Lower lobe of right lung (tissue), 2 donors: ENCODE measurements at regions not wholly inside any gene's neighbourhood (a gene's known extent, or its start where the extent isn't known, plus 50 kb on each side); places are given as distances from the start of the nearest gene placed in this dataset.
"Not testable (repeated sequence)": the region's sequence is repeated elsewhere in the genome, so short reads cannot be mapped to it uniquely, and the experiment has no call there.

ENCODE experiments used
- ATAC-seq, 2 donors: fragments of 200-7000 bp; cut with Tn5 transposase; one replicate each; pipeline ENCODE4 v1.9.1; 2020 to 2022; ENCODE audit warnings: mild to moderate bottlenecking in 2 of 2, moderate library complexity in 2 of 2
- DNase-seq: peaks from one replicate; pipeline ENCODE4 v3.0.0-alpha.2; 2020
- H3K27ac ChIP-seq: fragments of 200-600 bp; one replicate; pipeline ENCODE4 v1.8.0; 2022
- H3K27me3 ChIP-seq: fragments of 200-600 bp; one replicate; pipeline ENCODE4 v1.8.0; 2022; ENCODE audit warnings: low read depth
- H3K36me3 ChIP-seq: fragments of 200-600 bp; one replicate; pipeline ENCODE4 v1.8.0; 2022; ENCODE audit warnings: mild to moderate bottlenecking
- H3K4me1 ChIP-seq: fragments of 200-600 bp; one replicate; pipeline ENCODE4 v1.8.0; 2022
- H3K4me3 ChIP-seq: fragments of 200-600 bp; one replicate; pipeline ENCODE4 v1.8.0; 2022; ENCODE audit warnings: mild to moderate bottlenecking
- H3K9me3 ChIP-seq: fragments of 200-600 bp; one replicate; pipeline ENCODE4 v1.8.0; 2022
- intact Hi-C: fragments of 100-400 bp; cut with DNase I; formaldehyde crosslinking; loops from one replicate; pipeline ENCODE4 v1.11.0; 2022
- TF ChIP-seq, protein P1 (sequence below): fragments of 200-600 bp; IDR thresholded peaks from one replicate; pipeline ENCODE4 v1.8.0; 2022; ENCODE audit warnings: antibody characterized with exemption, mild to moderate bottlenecking
- donor health status: DM: no; HTN: yes; CAD: no; lungs with severe emphysema.

- TF ChIP-seq, protein P1, sequence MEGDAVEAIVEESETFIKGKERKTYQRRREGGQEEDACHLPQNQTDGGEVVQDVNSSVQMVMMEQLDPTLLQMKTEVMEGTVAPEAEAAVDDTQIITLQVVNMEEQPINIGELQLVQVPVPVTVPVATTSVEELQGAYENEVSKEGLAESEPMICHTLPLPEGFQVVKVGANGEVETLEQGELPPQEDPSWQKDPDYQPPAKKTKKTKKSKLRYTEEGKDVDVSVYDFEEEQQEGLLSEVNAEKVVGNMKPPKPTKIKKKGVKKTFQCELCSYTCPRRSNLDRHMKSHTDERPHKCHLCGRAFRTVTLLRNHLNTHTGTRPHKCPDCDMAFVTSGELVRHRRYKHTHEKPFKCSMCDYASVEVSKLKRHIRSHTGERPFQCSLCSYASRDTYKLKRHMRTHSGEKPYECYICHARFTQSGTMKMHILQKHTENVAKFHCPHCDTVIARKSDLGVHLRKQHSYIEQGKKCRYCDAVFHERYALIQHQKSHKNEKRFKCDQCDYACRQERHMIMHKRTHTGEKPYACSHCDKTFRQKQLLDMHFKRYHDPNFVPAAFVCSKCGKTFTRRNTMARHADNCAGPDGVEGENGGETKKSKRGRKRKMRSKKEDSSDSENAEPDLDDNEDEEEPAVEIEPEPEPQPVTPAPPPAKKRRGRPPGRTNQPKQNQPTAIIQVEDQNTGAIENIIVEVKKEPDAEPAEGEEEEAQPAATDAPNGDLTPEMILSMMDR = no peak
- Histone ChIP-seq H3K9me3 (no peaks in the 10 kb centered on the region), H3K36me3 (no peaks in the 10 kb centered on the region), H3K27me3 (no peaks in the 10 kb centered on the region), H3K27ac (no peak overlapping the region), H3K4me1 (no peaks in the 10 kb centered on the region), H3K4me3 (no peak overlapping the region)
- intact Hi-C loops = no loop called here
- DNase-seq (no peak), ATAC-seq (no peak)
These were observed 142.8 kb upstream of the CALCR start for GRCh38 chr7:93717217-93717900.

DNA sequence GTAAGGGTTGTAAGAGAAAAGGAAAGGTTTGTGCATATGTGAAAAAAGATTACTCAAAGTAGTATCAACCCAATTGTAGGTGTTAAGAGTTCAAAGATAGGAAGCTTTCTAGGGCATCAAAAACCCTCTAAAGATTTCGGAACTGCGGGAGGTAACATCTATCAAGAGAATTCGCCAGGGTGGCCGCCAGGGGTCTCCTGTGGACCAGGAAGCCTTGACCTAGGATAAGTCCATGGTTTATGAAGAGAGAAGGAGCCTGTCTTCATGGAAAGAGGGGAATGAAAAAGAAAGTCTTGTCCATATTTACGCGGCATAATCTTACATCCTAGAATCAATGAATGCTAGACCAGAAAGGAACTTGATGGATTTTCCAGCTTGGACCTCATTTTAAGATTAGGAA is 140.7 kb upstream of the CALCR start:
- DNase-seq (peak; percentile 58), ATAC-seq (peak; percentile 34 to 57)
- no peaks in the 10 kb centered on the region for H3K36me3 ChIP-seq
- no peaks in the 10 kb centered on the region for H3K9me3 ChIP-seq
- no peaks in the 10 kb centered on the region for H3K27me3 ChIP-seq
- H3K4me3 ChIP-seq = no peak overlapping the region
- no peaks in the 10 kb centered on the region for H3K4me1 ChIP-seq
- H3K27ac ChIP-seq = no peak overlapping the region
- intact Hi-C loops = no loop called here
- TF ChIP-seq, protein P1 = peak; percentile 52

GRCh38 chr7:93711926-93712325 is 137.4 kb upstream of the CALCR start:
- intact Hi-C loops = no loop called here
- DNase-seq (no peak), ATAC-seq (no peak)
- TF ChIP-seq, protein P1 = no peak
- H3K36me3 ChIP-seq = no peaks in the 10 kb centered on the region
- H3K4me3 ChIP-seq = no peak overlapping the region
- no peaks in the 10 kb centered on the region for H3K27me3 ChIP-seq
- H3K4me1 ChIP-seq = no peaks in the 10 kb centered on the region
- no peak overlapping the region for H3K27ac ChIP-seq
- no peaks in the 10 kb centered on the region for H3K9me3 ChIP-seq

- H3K27ac ChIP-seq, intact Hi-C loops, DNase-seq, H3K4me1 ChIP-seq, H3K27me3 ChIP-seq, H3K9me3 ChIP-seq, H3K4me3 ChIP-seq, H3K36me3 ChIP-seq, ATAC-seq: not testable (repeated sequence)
These were observed 133.7 kb upstream of the CALCR start for GRCh38 chr7:93708255-93708654.

DNA sequence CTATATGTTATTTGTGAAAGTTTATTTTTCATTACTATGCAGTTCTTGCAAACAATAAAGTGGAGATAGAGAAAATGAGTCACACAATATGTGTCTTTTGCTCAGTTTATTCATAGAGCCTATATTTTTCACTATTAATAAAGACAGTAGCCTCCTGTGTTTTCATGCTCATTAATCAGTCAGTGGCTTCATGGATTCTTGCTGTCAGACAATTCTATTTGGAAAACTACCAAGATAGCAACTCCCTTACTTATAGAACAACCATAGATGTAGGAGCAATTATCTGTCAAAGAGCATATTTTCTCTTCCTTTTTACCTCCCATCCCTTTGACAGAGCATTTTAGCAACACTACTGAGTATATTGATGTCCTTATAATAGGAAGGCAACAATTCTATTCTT is 132.7 kb upstream of the CALCR start:
- ATAC-seq = no peak
- DNase-seq = no peak
- H3K27me3 ChIP-seq = no peaks in the 10 kb centered on the region
- H3K27ac ChIP-seq = no peak overlapping the region
- H3K4me1 ChIP-seq = no peaks in the 10 kb centered on the region
- H3K9me3 ChIP-seq = no peaks in the 10 kb centered on the region
- TF ChIP-seq, protein P1 = no peak
- H3K36me3 ChIP-seq = no peaks in the 10 kb centered on the region
- intact Hi-C loops = no loop called here
- no peak overlapping the region for H3K4me3 ChIP-seq

DNA sequence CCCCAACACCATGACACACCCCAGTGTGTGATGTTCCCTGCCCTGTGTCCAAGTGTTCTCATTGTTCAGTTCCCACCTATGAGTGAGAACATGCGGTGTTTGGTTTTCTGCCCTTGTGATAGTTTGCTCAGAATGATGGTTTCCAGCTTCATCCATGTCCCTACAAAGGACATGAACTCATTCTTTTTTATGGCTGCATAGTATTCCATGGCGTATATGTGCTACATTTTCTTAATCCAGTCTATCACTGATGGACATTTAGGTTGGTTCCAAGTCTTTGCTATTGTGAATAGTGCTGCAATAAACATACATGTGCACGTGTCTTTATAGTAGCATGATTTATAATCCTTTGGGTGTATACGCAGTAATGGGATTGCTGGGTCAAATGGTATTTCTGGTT is 131.6 kb upstream of the CALCR start:
- not testable (repeated sequence) for H3K36me3 ChIP-seq

GRCh38 chr7:93704217-93704616 is 129.7 kb upstream of the CALCR start:
- no peaks in the 10 kb centered on the region for H3K9me3 ChIP-seq
- DNase-seq (no peak), ATAC-seq (no peak)
- H3K4me3 ChIP-seq = no peak overlapping the region
- intact Hi-C loops = no loop called here
- no peak overlapping the region for H3K27ac ChIP-seq
- TF ChIP-seq, protein P1 = no peak
- no peaks in the 10 kb centered on the region for H3K36me3 ChIP-seq
- H3K4me1 ChIP-seq = no peaks in the 10 kb centered on the region
- no peaks in the 10 kb centered on the region for H3K27me3 ChIP-seq

More for the DNA sequence above, 131.6 kb upstream of the CALCR start:
- H3K4me1 ChIP-seq, H3K4me3 ChIP-seq, H3K9me3 ChIP-seq, H3K27me3 ChIP-seq, H3K27ac ChIP-seq, intact Hi-C loops, DNase-seq, ATAC-seq: not testable (repeated sequence)
